Astrocyte (in vitro differentiated cells and primary cell): ENCODE measurements at regions not wholly inside any gene's neighbourhood (a gene's known extent, or its start where the extent isn't known, plus 50 kb on each side); places are given as distances from the start of the nearest gene placed in this dataset.
"Not testable (repeated sequence)": the region's sequence is repeated elsewhere in the genome, so short reads cannot be mapped to it uniquely, and the experiment has no call there.

ENCODE experiments used
- DNase-seq: peaks from one replicate; pipeline ENCODE4 v3.0.0-alpha.2; 2010; ENCODE audit warnings: low read depth
- FAIRE-seq: peaks from 2 replicates; lab custom pipeline; 2011; peaks lifted over from hg19 to GRCh38; lab: Jason Lieb, UNC
- H2AFZ ChIP-seq: 2 replicates; pipeline ENCODE4 v1.6.0; 2012; ENCODE audit warnings: low read depth, low read length, inconsistent platforms
- H3K27ac ChIP-seq: 2 replicates; pipeline ENCODE4 v1.5.1; 2011; ENCODE audit warnings: low read depth, low read length, inconsistent platforms
- H3K27me3 ChIP-seq: 2 replicates; pipeline ENCODE4 v1.6.0; 2011; ENCODE audit warnings: low read length, inconsistent platforms; ENCODE audit not compliant: insufficient read depth
- H3K36me3 ChIP-seq: 2 replicates; pipeline ENCODE4 v1.5.1; 2011; ENCODE audit warnings: low read length, inconsistent platforms; ENCODE audit not compliant: insufficient read depth
- H3K4me1 ChIP-seq: 2 replicates; pipeline ENCODE4 v1.5.1; 2011; ENCODE audit warnings: low read length, inconsistent platforms; ENCODE audit not compliant: insufficient read depth
- H3K4me2 ChIP-seq: 2 replicates; pipeline ENCODE4 v1.6.0; 2012; ENCODE audit warnings: low read length, inconsistent platforms
- H3K4me3 ChIP-seq: 2 replicates; pipeline ENCODE4 v1.5.1; 2011; ENCODE audit warnings: low read depth, mild to moderate bottlenecking, low read length, inconsistent platforms; ENCODE audit not compliant: insufficient read depth
- H3K79me2 ChIP-seq: 2 replicates; pipeline ENCODE4 v1.6.0; 2012; ENCODE audit warnings: mild to moderate bottlenecking, low read length, inconsistent platforms; ENCODE audit not compliant: insufficient read depth
- H3K9ac ChIP-seq: 2 replicates; pipeline ENCODE4 v1.6.0; 2012; ENCODE audit warnings: mild to moderate bottlenecking, low read length, inconsistent platforms
- H3K9me3 ChIP-seq: 2 replicates; pipeline ENCODE4 v1.5.1; 2012; ENCODE audit warnings: low read depth, mild to moderate bottlenecking, low read length, inconsistent platforms; ENCODE audit not compliant: insufficient read depth
- H4K20me1 ChIP-seq: 2 replicates; pipeline ENCODE4 v1.6.0; 2012; ENCODE audit warnings: low read length, inconsistent platforms; ENCODE audit not compliant: insufficient read depth
- H3K27ac Mint-ChIP-seq: one replicate; pipeline ENCODE4 v1.8.0; 2021; ENCODE audit warnings: mild to moderate bottlenecking, mixed read lengths; ENCODE audit not compliant: unreplicated experiment
- H3K27me3 Mint-ChIP-seq: one replicate; pipeline ENCODE4 v1.8.0; 2021; ENCODE audit warnings: low read depth, mixed read lengths; ENCODE audit not compliant: unreplicated experiment
- H3K36me3 Mint-ChIP-seq: one replicate; pipeline ENCODE4 v1.8.0; 2021; ENCODE audit warnings: low read depth, mixed read lengths; ENCODE audit not compliant: unreplicated experiment
- H3K4me1 Mint-ChIP-seq: one replicate; pipeline ENCODE4 v1.8.0; 2021; ENCODE audit warnings: low read depth, mixed read lengths; ENCODE audit not compliant: unreplicated experiment
- H3K4me3 Mint-ChIP-seq: one replicate; pipeline ENCODE4 v1.8.0; 2021; ENCODE audit warnings: mild to moderate bottlenecking, moderate library complexity, mixed read lengths; ENCODE audit not compliant: unreplicated experiment
- H3K9me3 Mint-ChIP-seq: one replicate; pipeline ENCODE4 v1.8.0; 2021; ENCODE audit warnings: mild to moderate bottlenecking, mixed read lengths; ENCODE audit not compliant: unreplicated experiment
- EZH2 ChIP-seq: IDR thresholded peaks from 2 replicates; pipeline ENCODE4 v1.6.1; 2012; ENCODE audit warnings: mild to moderate bottlenecking, low read length, inconsistent platforms; ENCODE audit not compliant: insufficient read depth
- TF ChIP-seq, protein P1 (sequence below): IDR thresholded peaks from 2 replicates; pipeline ENCODE4 v1.5.1; 2011; ENCODE audit warnings: low read depth, mild to moderate bottlenecking, inconsistent platforms, low read length, moderate library complexity; ENCODE audit not compliant: insufficient read depth

DNA sequence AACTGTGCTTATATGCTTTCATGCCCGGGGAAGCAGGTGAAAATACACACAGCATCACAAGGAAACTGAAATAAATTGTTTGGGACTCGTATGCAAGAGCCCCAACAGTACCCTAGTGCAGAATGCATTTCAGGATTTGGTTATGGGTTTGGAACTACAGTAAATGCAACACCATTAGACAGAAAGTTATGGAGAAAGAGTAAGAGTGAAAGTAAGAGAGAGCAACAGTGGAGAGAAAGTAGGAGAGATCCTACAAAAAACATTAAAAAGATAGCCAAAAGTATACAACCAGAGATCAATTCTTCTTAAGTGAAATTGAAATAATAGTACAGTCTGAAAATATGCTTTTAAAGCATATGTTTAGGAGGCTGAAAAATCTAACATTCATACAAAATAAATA, 231.1 kb downstream of the TFEC start:
- Histone ChIP-seq H3K9me3 (no peaks in the 10 kb centered on the region), H3K27me3 (no peaks in the 10 kb centered on the region), H2AFZ (no peak overlapping the region), H3K4me1 (no peaks in the 10 kb centered on the region), H3K4me3 (no peak overlapping the region), H3K4me2 (no peak overlapping the region), H4K20me1 (no peaks in the 10 kb centered on the region), H3K36me3 (no peaks in the 10 kb centered on the region), H3K79me2 (no peaks in the 10 kb centered on the region), H3K9ac (no peak overlapping the region), H3K27ac (no peak overlapping the region)
- no peaks in the 10 kb centered on the region for H3K36me3 Mint-ChIP-seq
- FAIRE-seq (no peak), DNase-seq (no peak)
- no peaks in the 10 kb centered on the region for H3K9me3 Mint-ChIP-seq
- H3K4me3 Mint-ChIP-seq: no peak overlapping the region
- no peak for TF ChIP-seq EZH2
- TF ChIP-seq, protein P1, sequence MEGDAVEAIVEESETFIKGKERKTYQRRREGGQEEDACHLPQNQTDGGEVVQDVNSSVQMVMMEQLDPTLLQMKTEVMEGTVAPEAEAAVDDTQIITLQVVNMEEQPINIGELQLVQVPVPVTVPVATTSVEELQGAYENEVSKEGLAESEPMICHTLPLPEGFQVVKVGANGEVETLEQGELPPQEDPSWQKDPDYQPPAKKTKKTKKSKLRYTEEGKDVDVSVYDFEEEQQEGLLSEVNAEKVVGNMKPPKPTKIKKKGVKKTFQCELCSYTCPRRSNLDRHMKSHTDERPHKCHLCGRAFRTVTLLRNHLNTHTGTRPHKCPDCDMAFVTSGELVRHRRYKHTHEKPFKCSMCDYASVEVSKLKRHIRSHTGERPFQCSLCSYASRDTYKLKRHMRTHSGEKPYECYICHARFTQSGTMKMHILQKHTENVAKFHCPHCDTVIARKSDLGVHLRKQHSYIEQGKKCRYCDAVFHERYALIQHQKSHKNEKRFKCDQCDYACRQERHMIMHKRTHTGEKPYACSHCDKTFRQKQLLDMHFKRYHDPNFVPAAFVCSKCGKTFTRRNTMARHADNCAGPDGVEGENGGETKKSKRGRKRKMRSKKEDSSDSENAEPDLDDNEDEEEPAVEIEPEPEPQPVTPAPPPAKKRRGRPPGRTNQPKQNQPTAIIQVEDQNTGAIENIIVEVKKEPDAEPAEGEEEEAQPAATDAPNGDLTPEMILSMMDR: no peak
- no peaks in the 10 kb centered on the region for H3K27me3 Mint-ChIP-seq
- H3K4me1 Mint-ChIP-seq: no peaks in the 10 kb centered on the region
- H3K27ac Mint-ChIP-seq: no peak overlapping the region

DNA sequence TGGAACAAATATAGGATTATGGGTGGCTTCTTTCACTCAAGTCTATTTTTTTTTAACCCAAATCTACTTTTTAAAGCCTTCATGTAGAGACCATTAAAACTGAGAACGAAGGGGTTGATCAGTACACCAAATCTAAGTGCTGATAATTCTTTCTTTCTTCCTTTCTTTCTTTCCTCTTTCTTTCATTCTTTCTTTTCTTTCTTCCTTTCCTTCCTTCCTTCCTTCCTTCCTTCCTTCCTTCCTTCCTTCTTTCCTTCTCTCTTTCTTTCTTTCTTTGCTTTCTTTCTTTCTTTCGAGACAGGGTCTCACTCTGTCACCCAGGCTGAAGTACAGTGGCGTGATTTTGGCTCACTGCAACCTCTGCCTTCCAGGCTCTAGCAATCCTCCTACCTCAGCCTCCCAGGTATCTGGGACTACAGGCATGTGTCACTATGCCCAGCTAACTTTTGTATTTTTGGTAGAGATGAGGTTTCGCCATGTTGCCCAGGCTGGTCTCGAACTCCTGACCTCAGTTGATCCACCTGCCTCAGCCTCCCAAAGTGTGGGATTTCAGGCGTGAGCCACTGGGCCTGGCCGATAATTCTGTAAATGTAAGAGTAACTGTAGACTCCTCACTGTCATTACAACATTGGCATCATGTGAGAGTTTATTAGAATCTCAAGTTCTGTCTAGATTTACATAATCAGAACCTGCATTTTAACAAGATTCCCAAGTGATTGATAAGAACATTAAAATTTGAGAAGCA, 236.4 kb downstream of the TFEC start:
- TF ChIP-seq, protein P1: no peak
- TF ChIP-seq EZH2: no peak
- no peaks in the 10 kb centered on the region for H3K27me3 ChIP-seq
- Mint-ChIP-seq H3K9me3 (peaks cover 2% of the 10 kb centered on the region), H3K27me3 (no peaks in the 10 kb centered on the region), H3K4me3 (no peak overlapping the region), H3K27ac (no peak overlapping the region), H3K4me1 (no peaks in the 10 kb centered on the region), H3K36me3 (no peaks in the 10 kb centered on the region)
- H3K9me3 ChIP-seq: no peaks in the 10 kb centered on the region
- FAIRE-seq (no peak), DNase-seq (no peak)
- no peak overlapping the region for H2AFZ ChIP-seq
- H3K9ac ChIP-seq: no peak overlapping the region
- H3K4me3 ChIP-seq: no peak overlapping the region
- H3K79me2 ChIP-seq: no peaks in the 10 kb centered on the region
- no peaks in the 10 kb centered on the region for H3K4me1 ChIP-seq
- H3K4me2 ChIP-seq: no peak overlapping the region
- no peak overlapping the region for H3K27ac ChIP-seq
- no peaks in the 10 kb centered on the region for H3K36me3 ChIP-seq
- H4K20me1 ChIP-seq: no peaks in the 10 kb centered on the region

DNA sequence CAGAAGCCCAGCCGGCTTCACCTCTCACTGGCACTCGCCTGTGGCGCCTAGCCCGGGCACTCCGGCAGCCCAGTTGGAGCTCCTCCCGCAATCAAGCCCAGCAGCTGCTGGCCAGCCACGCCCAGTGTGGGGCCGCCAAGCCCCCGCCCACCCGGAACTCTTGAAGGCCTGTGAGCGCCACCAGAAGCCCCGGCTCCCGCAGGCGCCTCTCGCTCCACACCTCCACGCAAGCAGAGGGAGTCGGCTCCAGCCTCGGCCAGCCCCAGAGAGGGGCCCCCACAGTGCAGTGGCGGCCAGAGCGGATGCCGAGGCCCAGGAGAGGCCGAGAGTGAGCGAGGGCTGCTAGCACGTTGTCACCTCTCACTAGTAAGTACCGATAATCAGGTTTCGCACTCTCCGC, 240.7 kb downstream of the TFEC start:
- Histone ChIP-seq H4K20me1 (no peaks in the 10 kb centered on the region), H3K9me3 (no peaks in the 10 kb centered on the region), H3K27ac (no peak overlapping the region), H3K4me2 (no peak overlapping the region), H3K9ac (no peak overlapping the region), H3K4me1 (no peaks in the 10 kb centered on the region), H2AFZ (no peak overlapping the region), H3K27me3 (no peaks in the 10 kb centered on the region), H3K4me3 (no peak overlapping the region), H3K36me3 (no peaks in the 10 kb centered on the region), H3K79me2 (no peaks in the 10 kb centered on the region)
- no peak for DNase-seq
- Mint-ChIP-seq H3K4me3 (no peak overlapping the region), H3K27ac (no peak overlapping the region), H3K27me3 (no peaks in the 10 kb centered on the region), H3K36me3 (no peaks in the 10 kb centered on the region), H3K4me1 (no peaks in the 10 kb centered on the region), H3K9me3 (peaks cover 2% of the 10 kb centered on the region)
- TF ChIP-seq, protein P1: no peak
- no peak for TF ChIP-seq EZH2
- no peak for FAIRE-seq

DNA sequence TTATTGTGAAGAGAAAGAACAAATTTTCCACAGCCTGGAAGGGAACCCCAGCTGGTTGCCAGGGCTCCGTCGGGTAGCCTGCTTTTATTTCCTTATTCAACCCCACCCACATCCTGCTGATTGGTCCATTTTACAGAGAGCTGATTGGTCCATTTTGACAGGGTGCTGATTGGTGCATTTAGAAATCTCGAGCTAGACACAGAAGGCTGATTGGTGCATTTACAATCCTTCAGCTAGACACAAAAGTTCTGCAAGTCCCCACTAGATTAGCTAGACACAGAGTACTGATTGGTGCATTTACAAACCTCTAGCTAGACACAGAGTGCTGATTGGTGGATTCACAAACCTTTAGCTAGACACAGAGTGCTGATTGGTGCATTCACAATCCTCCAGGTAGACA, 241.1 kb downstream of the TFEC start:
- H3K79me2 ChIP-seq, H3K4me1 ChIP-seq, H3K27ac ChIP-seq, H4K20me1 ChIP-seq, DNase-seq, H3K9me3 Mint-ChIP-seq, H3K4me3 ChIP-seq, FAIRE-seq, H3K4me1 Mint-ChIP-seq, H3K36me3 ChIP-seq, H3K27me3 Mint-ChIP-seq, H2AFZ ChIP-seq, H3K4me2 ChIP-seq, H3K9me3 ChIP-seq, H3K9ac ChIP-seq, H3K27ac Mint-ChIP-seq, H3K4me3 Mint-ChIP-seq, H3K36me3 Mint-ChIP-seq, H3K27me3 ChIP-seq: not testable (repeated sequence)
